H1 (cell line): ENCODE measurements at regions not wholly inside any gene's neighbourhood (a gene's known extent, or its start where the extent isn't known, plus 50 kb on each side); places are given as distances from the start of the nearest gene placed in this dataset.

Experiments
- CBX5 ChIP-seq: fragments of 300-800, 300-1000 bp; sonication (generic); IDR thresholded peaks from 2 replicates; pipeline ENCODE4 v1.7.1; 2016; ENCODE audit warnings: antibody characterized with exemption, low read length, low read depth
- CEBPB ChIP-seq: IDR thresholded peaks from 2 replicates; pipeline ENCODE4 v1.6.1; 2012; ENCODE audit warnings: low read depth, low read length
- EP300 ChIP-seq, 2 experiments: IDR thresholded peaks; 1 replicate in 1 of 2; 2 replicates in 1 of 2; pipeline ENCODE4 v1.6.1; 2011 to 2012; ENCODE audit warnings: low read depth in 2 of 2, low read length in 2 of 2, mild to moderate bottlenecking in 2 of 2, borderline replicate concordance in 1 of 2, inconsistent platforms in 1 of 2, moderate library complexity in 1 of 2
- EZH2 ChIP-seq: fragments of 200-600 bp; sonication (generic); IDR thresholded peaks from 2 replicates; pipeline ENCODE4 v1.7.1; 2012; ENCODE audit warnings: low read depth, mild to moderate bottlenecking, moderate library complexity, low read length, inconsistent platforms; ENCODE audit not compliant: severe bottlenecking
- HDAC2 ChIP-seq, 2 experiments: fragments of 300-600 bp in 1 of 2; sonication (generic) in 1 of 2; IDR thresholded peaks; 2 replicates each; pipeline ENCODE4 v1.6.1; 2011 to 2012; ENCODE audit warnings: low read depth in 2 of 2, low read length in 2 of 2, mild to moderate bottlenecking in 2 of 2, moderate library complexity in 2 of 2, borderline replicate concordance in 1 of 2, inconsistent platforms in 1 of 2
- RXRA ChIP-seq: IDR thresholded peaks from 2 replicates; pipeline ENCODE4 v1.6.1; 2011; ENCODE audit warnings: low read depth, mild to moderate bottlenecking, low read length, moderate library complexity; ENCODE audit not compliant: insufficient read depth
- SRF ChIP-seq: IDR thresholded peaks from 2 replicates; pipeline ENCODE4 v1.6.1; 2011; ENCODE audit warnings: mild to moderate bottlenecking, low read depth, low read length, moderate library complexity
- SUZ12 ChIP-seq: fragments of 200-600 bp; sonication (generic); IDR thresholded peaks from 2 replicates; pipeline ENCODE4 v1.6.1; 2012; ENCODE audit warnings: mild to moderate bottlenecking, inconsistent platforms, low read length, moderate library complexity, mixed read lengths
- TCF12 ChIP-seq: IDR thresholded peaks from 2 replicates; pipeline ENCODE4 v1.6.1; 2011; ENCODE audit warnings: low read depth, mild to moderate bottlenecking, low read length
- TF ChIP-seq, protein P1 (sequence below), 3 experiments: IDR thresholded peaks; 1 replicate in 2 of 3; 2 replicates in 1 of 3; pipeline versions ENCODE4 v1.5.1 to v1.6.1; 2011; ENCODE audit warnings: low read length in 3 of 3, mild to moderate bottlenecking in 3 of 3, inconsistent platforms in 2 of 3, low read depth in 1 of 3, moderate library complexity in 1 of 3; ENCODE audit not compliant: insufficient read depth in 1 of 3; ENCODE audit errors: control extremely low read depth in 1 of 3

DNA sequence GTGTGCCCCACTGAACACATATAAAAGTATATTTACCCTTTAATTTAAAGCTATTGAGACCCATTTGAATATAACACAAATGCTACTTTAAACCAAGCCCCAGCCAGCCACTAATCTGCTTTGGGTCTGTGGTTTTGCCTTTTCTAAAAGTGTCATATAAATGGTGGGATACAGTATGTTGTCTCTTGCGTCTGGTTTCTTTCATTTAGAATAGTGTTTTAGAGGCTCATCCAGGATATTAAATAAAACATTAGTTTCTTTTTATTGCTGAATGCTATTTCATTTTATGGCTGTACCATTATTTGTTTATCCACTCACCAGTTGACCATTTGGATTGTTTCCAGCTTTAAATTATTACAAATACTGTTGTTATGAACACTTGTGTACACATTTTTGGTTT is 290.5 kb upstream of the SORL1-AS1 start:
- TF ChIP-seq EP300 (IDR thresholded peaks at IDR 0.05; ENCODE audit: borderline replicate concordance in 1 of 2, low read depth in 2 of 2, low read length in 2 of 2) (no peak), EZH2 (no peak), SRF (no peak), RXRA (no peak), HDAC2 (IDR thresholded peaks at IDR 0.05; ENCODE audit: borderline replicate concordance in 1 of 2, low read depth in 2 of 2, low read length in 2 of 2) (no peak), CEBPB (no peak), CBX5 (no peak), TCF12 (no peak), SUZ12 (no peak)
- TF ChIP-seq, protein P1, sequence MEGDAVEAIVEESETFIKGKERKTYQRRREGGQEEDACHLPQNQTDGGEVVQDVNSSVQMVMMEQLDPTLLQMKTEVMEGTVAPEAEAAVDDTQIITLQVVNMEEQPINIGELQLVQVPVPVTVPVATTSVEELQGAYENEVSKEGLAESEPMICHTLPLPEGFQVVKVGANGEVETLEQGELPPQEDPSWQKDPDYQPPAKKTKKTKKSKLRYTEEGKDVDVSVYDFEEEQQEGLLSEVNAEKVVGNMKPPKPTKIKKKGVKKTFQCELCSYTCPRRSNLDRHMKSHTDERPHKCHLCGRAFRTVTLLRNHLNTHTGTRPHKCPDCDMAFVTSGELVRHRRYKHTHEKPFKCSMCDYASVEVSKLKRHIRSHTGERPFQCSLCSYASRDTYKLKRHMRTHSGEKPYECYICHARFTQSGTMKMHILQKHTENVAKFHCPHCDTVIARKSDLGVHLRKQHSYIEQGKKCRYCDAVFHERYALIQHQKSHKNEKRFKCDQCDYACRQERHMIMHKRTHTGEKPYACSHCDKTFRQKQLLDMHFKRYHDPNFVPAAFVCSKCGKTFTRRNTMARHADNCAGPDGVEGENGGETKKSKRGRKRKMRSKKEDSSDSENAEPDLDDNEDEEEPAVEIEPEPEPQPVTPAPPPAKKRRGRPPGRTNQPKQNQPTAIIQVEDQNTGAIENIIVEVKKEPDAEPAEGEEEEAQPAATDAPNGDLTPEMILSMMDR (IDR thresholded peaks at IDR 0.05; ENCODE audit: control extremely low read depth in 1 of 3, insufficient read depth in 1 of 3, low read depth in 1 of 3, low read length in 3 of 3) = no peak
